ENCODE measurements at regions not wholly inside any gene's neighbourhood (a gene's known extent, or its start where the extent isn't known, plus 50 kb on each side); places are given as distances from the start of the nearest gene placed in this dataset.

DNA sequence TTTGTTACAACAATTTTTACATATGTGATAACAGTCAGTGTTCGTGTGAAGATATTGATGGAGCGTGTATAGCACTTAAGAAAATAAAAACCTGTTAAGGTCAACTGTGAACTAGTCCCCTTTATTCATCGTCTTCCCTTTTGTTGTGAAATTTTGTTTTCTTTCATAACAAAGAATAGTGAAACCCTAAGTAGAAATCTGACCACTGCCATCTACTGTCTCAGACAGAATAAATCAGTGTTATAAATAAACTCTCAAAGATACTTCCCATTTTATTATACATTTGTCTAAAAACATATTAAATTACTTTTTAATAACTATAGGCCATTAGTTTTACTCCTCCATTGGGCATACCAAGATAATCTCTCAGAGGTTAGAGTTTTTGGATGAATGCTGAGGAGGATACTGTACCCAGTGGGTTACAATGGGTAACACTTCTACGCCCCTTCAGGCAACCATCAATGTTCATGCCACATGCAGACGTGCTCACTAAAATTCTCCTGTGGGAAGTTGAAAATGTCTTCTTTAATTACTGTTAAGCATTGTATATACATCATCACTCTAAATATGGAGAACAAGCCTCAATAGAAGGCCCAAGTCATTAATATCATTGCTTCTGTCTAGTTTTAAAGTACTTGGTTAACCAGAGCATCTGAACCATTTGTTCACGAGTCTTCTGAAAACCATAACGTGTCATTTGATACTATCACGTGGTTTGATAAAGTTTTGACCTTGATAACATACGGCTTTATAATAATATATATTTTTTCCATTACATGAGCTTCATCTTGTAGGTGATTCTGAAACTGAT lies 171.2 kb downstream of the TMA16 start:
- TF ChIP-seq, protein P1, sequence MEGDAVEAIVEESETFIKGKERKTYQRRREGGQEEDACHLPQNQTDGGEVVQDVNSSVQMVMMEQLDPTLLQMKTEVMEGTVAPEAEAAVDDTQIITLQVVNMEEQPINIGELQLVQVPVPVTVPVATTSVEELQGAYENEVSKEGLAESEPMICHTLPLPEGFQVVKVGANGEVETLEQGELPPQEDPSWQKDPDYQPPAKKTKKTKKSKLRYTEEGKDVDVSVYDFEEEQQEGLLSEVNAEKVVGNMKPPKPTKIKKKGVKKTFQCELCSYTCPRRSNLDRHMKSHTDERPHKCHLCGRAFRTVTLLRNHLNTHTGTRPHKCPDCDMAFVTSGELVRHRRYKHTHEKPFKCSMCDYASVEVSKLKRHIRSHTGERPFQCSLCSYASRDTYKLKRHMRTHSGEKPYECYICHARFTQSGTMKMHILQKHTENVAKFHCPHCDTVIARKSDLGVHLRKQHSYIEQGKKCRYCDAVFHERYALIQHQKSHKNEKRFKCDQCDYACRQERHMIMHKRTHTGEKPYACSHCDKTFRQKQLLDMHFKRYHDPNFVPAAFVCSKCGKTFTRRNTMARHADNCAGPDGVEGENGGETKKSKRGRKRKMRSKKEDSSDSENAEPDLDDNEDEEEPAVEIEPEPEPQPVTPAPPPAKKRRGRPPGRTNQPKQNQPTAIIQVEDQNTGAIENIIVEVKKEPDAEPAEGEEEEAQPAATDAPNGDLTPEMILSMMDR (IDR thresholded peaks at IDR 0.05; ENCODE audit: low read depth, low read length), result no peak
- no peak for DNase-seq (ENCODE audit: extremely low read depth, low read depth)

DNA sequence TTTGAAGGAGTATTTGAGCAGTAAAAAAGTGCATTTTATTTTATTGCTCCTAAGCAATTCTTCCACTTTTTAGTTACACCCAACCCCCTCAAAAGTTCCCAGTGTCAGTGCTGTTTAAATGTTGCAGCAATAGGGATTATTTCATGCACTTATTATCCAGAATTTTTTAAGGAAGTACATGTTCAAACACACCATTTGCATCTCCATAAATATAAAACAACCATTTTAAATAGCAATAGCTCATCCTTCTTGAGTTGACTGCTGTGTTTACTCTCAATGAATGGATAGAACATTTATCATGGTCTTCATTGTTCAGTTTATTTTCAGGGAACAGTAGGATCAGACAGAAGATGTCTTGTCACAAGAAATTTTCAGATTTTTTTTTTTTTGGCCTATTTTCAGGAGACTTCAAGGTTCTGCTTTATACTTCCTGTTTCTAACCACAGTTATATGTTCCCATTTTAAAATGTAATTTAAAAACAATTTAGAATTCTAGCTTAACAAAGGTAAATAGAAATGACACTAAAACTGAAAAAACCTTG lies 171.9 kb downstream of the TMA16 start:
- TF ChIP-seq, protein P1 (IDR thresholded peaks at IDR 0.05; ENCODE audit: low read depth, low read length), result no peak
- no peak for DNase-seq (ENCODE audit: extremely low read depth, low read depth)

DNA sequence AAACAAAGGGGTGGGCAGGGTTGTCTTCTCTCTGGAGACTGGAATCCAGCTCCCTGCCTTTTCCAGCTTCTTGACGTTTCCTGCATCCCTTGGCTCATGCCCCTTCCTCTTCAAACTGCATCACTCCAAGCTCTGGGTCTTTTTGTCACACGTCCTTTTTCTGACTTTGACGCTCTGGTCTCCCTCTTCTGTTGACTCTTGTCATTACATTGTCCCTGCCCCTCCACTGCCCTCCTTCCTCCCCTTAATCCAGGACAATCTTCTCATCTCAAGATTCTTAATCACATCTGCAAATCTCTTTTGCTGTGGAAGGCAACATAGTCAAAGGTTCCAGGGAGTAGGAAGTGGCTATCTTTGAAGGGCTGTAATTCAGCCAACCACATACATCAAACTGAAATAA lies 178.3 kb downstream of the TMA16 start:
- DNase-seq (ENCODE audit: extremely low read depth, low read depth), result no peak
- TF ChIP-seq, protein P1 (IDR thresholded peaks at IDR 0.05; ENCODE audit: low read depth, low read length), result no peak

DNA sequence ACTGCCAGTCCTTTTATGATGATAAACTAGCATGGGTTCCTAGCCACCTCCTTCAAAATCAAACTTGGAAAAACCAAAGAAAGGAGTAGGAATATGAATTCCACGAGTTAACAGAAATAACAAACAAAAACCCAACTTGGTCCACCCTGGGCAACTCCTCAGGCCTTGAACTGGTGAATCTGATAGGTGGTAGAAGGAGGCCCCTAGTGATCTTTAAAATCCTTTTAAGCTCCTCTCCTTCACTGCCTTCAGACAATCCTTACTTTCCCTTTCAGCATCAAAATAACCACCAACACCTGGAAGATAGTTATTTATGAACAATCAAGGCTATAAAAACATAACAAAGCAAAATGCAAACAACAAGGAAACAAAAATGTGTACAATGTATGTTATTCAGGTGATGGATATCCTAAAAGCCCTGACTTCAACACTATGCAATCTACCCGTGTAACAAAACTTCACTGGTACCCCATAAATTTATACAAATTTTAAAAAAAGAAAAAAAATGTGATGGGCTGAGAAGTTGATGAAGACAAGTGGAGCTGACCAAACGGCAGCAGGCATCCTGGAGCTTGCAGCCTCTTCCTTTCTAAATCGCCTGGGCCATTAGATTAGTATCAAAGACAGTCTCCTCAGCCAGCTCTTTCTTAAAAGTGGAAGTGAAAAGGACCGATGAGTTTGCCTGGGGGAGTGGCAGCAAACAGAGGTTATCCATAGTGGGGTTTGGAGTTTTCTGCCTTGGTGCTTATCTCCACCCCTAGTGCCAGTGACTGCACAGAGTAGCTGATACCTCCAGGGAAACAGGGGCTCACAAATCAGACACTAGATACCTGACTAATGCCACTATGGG lies 179.6 kb downstream of the TMA16 start:
- TF ChIP-seq, protein P1 (IDR thresholded peaks at IDR 0.05; ENCODE audit: low read depth, low read length), result no peak
- DNase-seq (ENCODE audit: extremely low read depth, low read depth), result no peak

DNA sequence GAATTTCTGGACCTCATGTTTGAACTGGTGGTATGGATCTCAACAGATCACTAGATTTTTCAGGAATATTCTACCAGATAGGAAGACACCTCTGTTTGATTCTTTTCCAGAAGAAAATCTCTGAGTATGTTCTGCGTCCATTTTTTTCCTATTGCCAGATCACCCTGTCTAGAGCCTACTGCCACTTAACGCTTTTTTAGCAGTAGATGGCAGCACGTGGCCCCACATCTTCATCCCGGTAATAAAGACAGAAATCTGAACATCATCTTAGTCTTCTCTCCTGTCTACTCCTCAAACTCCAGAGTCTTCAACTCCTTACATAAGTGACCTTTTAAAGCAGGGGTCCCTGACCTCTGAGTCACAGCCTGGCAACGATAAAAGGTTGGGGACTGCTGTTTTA lies 184.7 kb downstream of the TMA16 start:
- TF ChIP-seq, protein P1 (IDR thresholded peaks at IDR 0.05; ENCODE audit: low read depth, low read length), result no peak
- DNase-seq (ENCODE audit: extremely low read depth, low read depth), result no peak

DNA sequence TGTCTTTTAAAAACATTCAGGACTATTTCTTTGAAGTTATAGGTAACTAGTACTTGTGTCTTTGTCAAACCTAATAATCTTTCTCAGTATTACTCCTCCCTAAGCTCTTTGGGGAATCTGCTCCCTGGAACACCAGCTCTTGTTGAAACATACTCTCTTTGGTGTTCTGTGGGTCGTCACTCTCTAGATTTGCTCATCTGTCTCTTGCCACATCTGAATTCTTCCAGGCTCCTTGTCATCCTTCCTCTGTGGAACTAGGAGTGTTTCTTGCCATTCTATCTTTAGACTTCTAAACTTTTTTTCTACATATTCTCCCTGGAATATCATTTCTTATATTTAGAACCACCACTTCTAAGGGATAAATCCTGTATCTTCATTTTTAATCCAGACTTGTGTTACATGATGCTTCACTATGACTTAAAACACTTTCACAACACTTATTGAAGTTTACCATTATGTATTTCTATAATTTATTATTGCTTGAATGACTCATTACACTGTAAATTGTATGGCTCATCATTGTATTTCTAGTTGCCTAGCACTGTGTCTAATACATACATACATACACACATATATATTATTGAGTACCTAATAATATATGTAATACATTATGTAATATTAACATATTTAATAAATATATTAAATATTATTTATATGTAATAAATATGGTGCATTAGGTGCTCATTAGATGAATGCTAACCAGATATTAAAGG lies 186.1 kb downstream of the TMA16 start:
- DNase-seq (ENCODE audit: extremely low read depth, low read depth), result no peak
- TF ChIP-seq, protein P1 (IDR thresholded peaks at IDR 0.05; ENCODE audit: low read depth, low read length), result no peak

All from AG09319 (cell line).